ENCODE measurements at regions not wholly inside any gene's neighbourhood (a gene's known extent, or its start where the extent isn't known, plus 50 kb on each side); places are given as distances from the start of the nearest gene placed in this dataset.
A peak's percentile ranks its signal among the peaks of the same experiment; 100 is the strongest.

GRCh38 chr4:19417256-19417655, 834.4 kb upstream of the SLIT2 start:
- H3K27me3 Mint-ChIP-seq: no peaks in the 10 kb centered on the region
- no peak overlapping the region for H3K4me3 Mint-ChIP-seq
- H3K27ac Mint-ChIP-seq: no peak overlapping the region
- no peaks in the 10 kb centered on the region for H3K4me1 Mint-ChIP-seq
- no peaks in the 10 kb centered on the region for H3K36me3 Mint-ChIP-seq
- H3K9me3 Mint-ChIP-seq: peaks cover 0 to 7% (median 3%) of the 10 kb centered on the region in 3 donors

- Mint-ChIP-seq H3K36me3 (no peaks in the 10 kb centered on the region), H3K27me3 (no peaks in the 10 kb centered on the region), H3K4me3 (no peak overlapping the region), H3K4me1 (no peaks in the 10 kb centered on the region), H3K27ac (no peak overlapping the region), H3K9me3 (peaks cover 0 to 7% (median 3%) of the 10 kb centered on the region in 3 donors)
These were observed 835.6 kb upstream of the SLIT2 start for GRCh38 chr4:19416146-19416545.

- peaks cover 0 to 5% (median 2%) of the 10 kb centered on the region in 3 donors for H3K9me3 Mint-ChIP-seq
- H3K4me3 Mint-ChIP-seq: no peak overlapping the region
- no peaks in the 10 kb centered on the region for H3K27me3 Mint-ChIP-seq
- H3K4me1 Mint-ChIP-seq: no peaks in the 10 kb centered on the region
- no peaks in the 10 kb centered on the region for H3K36me3 Mint-ChIP-seq
- no peak overlapping the region for H3K27ac Mint-ChIP-seq
These were observed 843.2 kb upstream of the SLIT2 start for GRCh38 chr4:19408490-19408889.

GRCh38 chr4:19406789-19407188, 844.9 kb upstream of the SLIT2 start:
- H3K4me3 Mint-ChIP-seq: no peak overlapping the region
- no peak overlapping the region for H3K27ac Mint-ChIP-seq
- H3K9me3 Mint-ChIP-seq: peaks cover 0 to 5% (median 2%) of the 10 kb centered on the region in 3 donors
- H3K4me1 Mint-ChIP-seq: no peaks in the 10 kb centered on the region
- no peaks in the 10 kb centered on the region for H3K27me3 Mint-ChIP-seq
- H3K36me3 Mint-ChIP-seq: no peaks in the 10 kb centered on the region

- H3K27me3 Mint-ChIP-seq: no peaks in the 10 kb centered on the region
- H3K36me3 Mint-ChIP-seq: no peaks in the 10 kb centered on the region
- no peak overlapping the region for H3K27ac Mint-ChIP-seq
- H3K4me1 Mint-ChIP-seq: no peaks in the 10 kb centered on the region
- H3K9me3 Mint-ChIP-seq: peaks cover 1 to 7% (median 2%) of the 10 kb centered on the region in 3 donors
- H3K4me3 Mint-ChIP-seq: no peak overlapping the region
These were observed 847.8 kb upstream of the SLIT2 start for GRCh38 chr4:19403786-19404370.

GRCh38 chr4:19402581-19403065, 849.1 kb upstream of the SLIT2 start:
- no peaks in the 10 kb centered on the region for H3K4me1 Mint-ChIP-seq
- no peak overlapping the region for H3K4me3 Mint-ChIP-seq
- H3K36me3 Mint-ChIP-seq: no peaks in the 10 kb centered on the region
- no peaks in the 10 kb centered on the region for H3K27me3 Mint-ChIP-seq
- peaks cover 0 to 4% (median 2%) of the 10 kb centered on the region in 3 donors for H3K9me3 Mint-ChIP-seq
- H3K27ac Mint-ChIP-seq: no peak overlapping the region

GRCh38 chr4:19401301-19402080, 850.2 kb upstream of the SLIT2 start:
- no peaks in the 10 kb centered on the region for H3K4me1 Mint-ChIP-seq
- no peaks in the 10 kb centered on the region for H3K27me3 Mint-ChIP-seq
- no peaks in the 10 kb centered on the region for H3K36me3 Mint-ChIP-seq

GRCh38 chr4:19400820-19401219, 850.9 kb upstream of the SLIT2 start:
- Mint-ChIP-seq H3K36me3 (no peaks in the 10 kb centered on the region), H3K9me3 (peaks cover 0 to 3% (median 2%) of the 10 kb centered on the region in 3 donors), H3K27ac (no peak overlapping the region), H3K27me3 (no peaks in the 10 kb centered on the region), H3K4me1 (no peaks in the 10 kb centered on the region), H3K4me3 (no peak overlapping the region)

More at GRCh38 chr4:19401301-19402080, 850.2 kb upstream of the SLIT2 start:
- Mint-ChIP-seq H3K27ac (no peak overlapping the region), H3K9me3 (peaks cover 0 to 3% (median 2%) of the 10 kb centered on the region in 3 donors), H3K4me3 (no peak overlapping the region)

- H3K9me3 Mint-ChIP-seq: peaks cover 0 to 3% (median 2%) of the 10 kb centered on the region in 3 donors
- H3K4me1 Mint-ChIP-seq: no peaks in the 10 kb centered on the region
- H3K27me3 Mint-ChIP-seq: no peaks in the 10 kb centered on the region
- no peak overlapping the region for H3K27ac Mint-ChIP-seq
- H3K36me3 Mint-ChIP-seq: no peaks in the 10 kb centered on the region
- no peak overlapping the region for H3K4me3 Mint-ChIP-seq
These were observed 852.7 kb upstream of the SLIT2 start for GRCh38 chr4:19399001-19399400.

- no peaks in the 10 kb centered on the region for H3K4me1 Mint-ChIP-seq
- H3K27me3 Mint-ChIP-seq: no peaks in the 10 kb centered on the region
- no peak overlapping the region for H3K27ac Mint-ChIP-seq
- peaks cover 2% of the 10 kb centered on the region for H3K36me3 Mint-ChIP-seq
- H3K9me3 Mint-ChIP-seq: peaks cover 7 to 10% (median 8%) of the 10 kb centered on the region in 3 donors
- no peak overlapping the region for H3K4me3 Mint-ChIP-seq
These were observed 864.9 kb upstream of the SLIT2 start for GRCh38 chr4:19386786-19387185.

- no peaks in the 10 kb centered on the region for H3K4me1 Mint-ChIP-seq
- H3K27me3 Mint-ChIP-seq: no peaks in the 10 kb centered on the region
- H3K4me3 Mint-ChIP-seq: no peak overlapping the region
- peaks cover 2% of the 10 kb centered on the region for H3K36me3 Mint-ChIP-seq
- H3K27ac Mint-ChIP-seq: no peak overlapping the region
- H3K9me3 Mint-ChIP-seq: peaks cover 3 to 12% (median 11%) of the 10 kb centered on the region in 3 donors
These were observed 868.5 kb upstream of the SLIT2 start for GRCh38 chr4:19382993-19383756.

- no peaks in the 10 kb centered on the region for H3K4me1 Mint-ChIP-seq
- peaks cover 3 to 11% (median 8%) of the 10 kb centered on the region in 3 donors for H3K9me3 Mint-ChIP-seq
- H3K4me3 Mint-ChIP-seq: peak overlapping the region in 1 of 4 donors; percentile 52
- no peak overlapping the region for H3K27ac Mint-ChIP-seq
- peaks cover 2% of the 10 kb centered on the region for H3K36me3 Mint-ChIP-seq
- no peaks in the 10 kb centered on the region for H3K27me3 Mint-ChIP-seq
These were observed 870.6 kb upstream of the SLIT2 start for GRCh38 chr4:19381068-19381467.

- H3K9me3 Mint-ChIP-seq: peaks cover 3 to 11% (median 9%) of the 10 kb centered on the region in 3 donors
- no peaks in the 10 kb centered on the region for H3K4me1 Mint-ChIP-seq
- H3K27ac Mint-ChIP-seq: no peak overlapping the region
- peak overlapping the region in 1 of 4 donors; percentile 52 for H3K4me3 Mint-ChIP-seq
- H3K36me3 Mint-ChIP-seq: peaks cover 2% of the 10 kb centered on the region
- no peaks in the 10 kb centered on the region for H3K27me3 Mint-ChIP-seq
These were observed 871.1 kb upstream of the SLIT2 start for GRCh38 chr4:19380600-19380999.

GRCh38 chr4:19379191-19379708, 872.5 kb upstream of the SLIT2 start:
- Mint-ChIP-seq H3K36me3 (peaks cover 2% of the 10 kb centered on the region), H3K4me3 (no peak overlapping the region), H3K27me3 (no peaks in the 10 kb centered on the region), H3K4me1 (no peaks in the 10 kb centered on the region), H3K9me3 (peaks cover 2 to 11% (median 11%) of the 10 kb centered on the region in 3 donors), H3K27ac (no peak overlapping the region)

GRCh38 chr4:19375931-19376330, 875.8 kb upstream of the SLIT2 start:
- H3K9me3 Mint-ChIP-seq: peaks cover 3 to 4% (median 3%) of the 10 kb centered on the region in 3 donors
- no peak overlapping the region for H3K4me3 Mint-ChIP-seq
- no peak overlapping the region for H3K27ac Mint-ChIP-seq
- H3K4me1 Mint-ChIP-seq: no peaks in the 10 kb centered on the region
- no peaks in the 10 kb centered on the region for H3K27me3 Mint-ChIP-seq
- H3K36me3 Mint-ChIP-seq: no peaks in the 10 kb centered on the region

Measured in IgD-negative memory B cell (primary cell).